Activated CD4-positive, alpha-beta T cell treated with anti-CD3 and anti-CD28 coated beads, Interleukin-2, Interleukin-6, amounts not matched to agents 100 ng/mL and 50 ng/mL, durations not matched to agents 16 hours and 8 hours (primary cell): ENCODE measurements at regions not wholly inside any gene's neighbourhood (a gene's known extent, or its start where the extent isn't known, plus 50 kb on each side); places are given as distances from the start of the nearest gene placed in this dataset.

ENCODE experiments used
- DNase-seq: peaks from one replicate; pipeline ENCODE4 v3.0.0-alpha.2; 2020

- no peak for DNase-seq
Measured at GRCh38 chr5:96340357-96340756, 92.7 kb downstream of the PCSK1 start.

DNA sequence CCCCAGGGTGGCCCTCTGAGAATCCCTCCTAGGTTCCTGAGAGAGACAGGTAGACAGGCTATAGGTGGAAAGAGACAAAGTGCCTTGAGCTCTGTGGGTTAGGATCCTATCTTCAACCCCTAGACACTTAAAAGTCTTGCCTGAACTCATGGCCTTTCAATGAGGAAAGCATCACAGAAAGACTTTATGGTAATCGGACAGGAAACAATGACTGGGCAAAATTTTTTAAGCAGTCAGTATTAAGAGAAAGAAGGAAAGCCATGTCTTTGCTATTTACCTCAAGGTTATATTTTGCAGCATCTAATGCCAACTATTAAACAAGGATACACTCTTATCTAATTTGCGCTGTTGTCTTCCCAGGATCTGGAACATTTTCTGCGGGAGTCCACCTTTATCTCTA is 93.2 kb downstream of the PCSK1 start:
- DNase-seq, result no peak

- DNase-seq, result no peak
Measured at GRCh38 chr5:96338624-96339415, 94.2 kb downstream of the PCSK1 start.

DNA sequence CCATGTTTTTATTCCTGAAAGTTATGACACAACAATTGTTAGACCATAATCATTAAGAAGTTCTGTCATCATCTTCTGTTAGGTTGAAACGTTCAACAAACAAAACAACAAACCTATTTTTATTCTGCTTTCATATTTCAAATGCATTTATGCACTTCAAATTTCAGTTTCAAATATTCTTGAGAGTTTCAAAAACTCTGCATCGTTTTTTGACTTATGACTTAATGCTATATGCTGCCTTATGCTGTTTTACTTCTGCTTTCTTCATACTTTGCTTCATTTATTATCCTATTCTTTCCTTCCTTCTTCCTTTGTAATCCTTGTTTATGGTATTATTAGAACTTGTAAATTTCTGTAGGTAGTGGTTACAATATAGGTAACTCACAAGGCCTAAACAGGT is 95.0 kb downstream of the PCSK1 start:
- DNase-seq, result no peak

DNA sequence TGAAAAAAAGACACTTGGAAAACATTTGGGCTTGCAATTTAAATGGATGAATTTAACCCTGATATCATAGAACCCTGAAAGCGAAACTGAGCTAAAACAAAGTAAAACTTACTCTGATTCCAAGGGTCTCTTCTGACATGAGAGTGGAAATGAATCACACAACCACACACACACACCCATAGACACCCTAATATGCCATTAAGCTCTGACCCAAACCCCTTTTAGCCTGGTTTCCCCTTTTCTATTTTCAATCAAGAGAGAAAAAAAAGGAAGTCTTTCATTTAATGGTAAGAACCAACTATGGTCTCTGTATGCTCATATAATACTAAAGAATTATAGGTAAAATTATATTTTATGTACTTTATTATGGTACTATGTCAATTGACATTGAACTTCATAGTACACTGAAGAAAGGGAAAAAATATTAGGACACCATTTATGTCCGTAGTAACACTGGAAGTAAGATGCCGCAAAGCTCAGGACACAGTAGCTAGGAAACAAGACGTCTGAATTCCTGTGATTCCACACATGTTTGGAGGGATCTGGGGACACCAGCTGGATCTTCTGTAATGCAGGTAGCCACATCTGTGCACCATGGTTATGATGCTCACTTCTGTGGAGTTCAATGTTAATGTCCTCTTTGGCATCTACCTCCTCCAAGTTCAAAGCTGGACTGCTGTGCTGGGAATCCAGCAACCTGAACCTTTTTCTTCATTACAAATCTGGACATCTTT is 95.8 kb downstream of the PCSK1 start:
- DNase-seq, result peak; percentile 34

GRCh38 chr5:96336351-96336985 is 96.6 kb downstream of the PCSK1 start:
- DNase-seq, result peak; percentile 88

DNA sequence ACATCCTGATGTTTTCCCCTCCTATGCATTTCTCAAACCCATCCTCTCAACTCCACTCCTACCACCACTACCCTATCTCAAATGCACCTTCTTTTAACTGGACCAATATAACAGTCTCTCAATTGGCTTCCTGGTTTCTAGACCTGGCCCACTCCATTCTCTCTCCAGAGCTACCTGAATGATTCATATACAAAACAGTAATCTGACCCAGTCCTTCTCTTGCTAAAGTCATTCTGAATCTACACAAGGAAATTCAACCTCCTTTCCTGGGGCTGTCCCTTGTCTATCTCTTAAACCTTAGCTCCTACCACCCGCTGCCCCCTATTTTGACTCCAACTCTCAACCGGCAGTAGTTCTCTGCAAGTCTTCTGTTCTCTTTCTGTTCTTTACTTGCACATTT is 97.2 kb downstream of the PCSK1 start:
- peak; percentile 58 for DNase-seq

DNA sequence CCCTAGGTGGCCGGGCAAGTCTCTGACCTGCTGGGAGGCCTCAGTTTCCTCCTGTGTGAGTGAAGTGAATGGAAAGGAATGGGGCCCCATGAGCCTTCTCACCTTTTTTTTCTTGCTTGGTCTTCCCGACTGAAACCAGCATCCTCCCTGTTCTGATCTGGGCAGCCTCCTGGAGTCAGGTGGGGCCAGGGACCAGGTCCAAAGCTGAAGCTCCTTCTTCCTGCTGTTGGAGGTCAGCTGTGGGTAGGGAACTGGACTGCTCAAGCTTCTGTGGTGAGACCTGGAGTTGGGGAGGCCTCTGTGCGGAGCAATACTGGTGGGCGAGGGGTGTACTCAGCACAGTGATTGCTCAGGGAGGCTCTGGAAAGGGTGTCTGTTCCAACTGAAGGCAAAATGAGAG is 99.7 kb downstream of the PCSK1 start:
- no peak for DNase-seq

- no peak for DNase-seq
Measured at GRCh38 chr5:96332535-96333366, 100.3 kb downstream of the PCSK1 start.

- DNase-seq, result no peak
Measured at GRCh38 chr5:96331681-96332361, 101.2 kb downstream of the PCSK1 start.

GRCh38 chr5:96331210-96331609 is 101.8 kb downstream of the PCSK1 start:
- no peak for DNase-seq

DNA sequence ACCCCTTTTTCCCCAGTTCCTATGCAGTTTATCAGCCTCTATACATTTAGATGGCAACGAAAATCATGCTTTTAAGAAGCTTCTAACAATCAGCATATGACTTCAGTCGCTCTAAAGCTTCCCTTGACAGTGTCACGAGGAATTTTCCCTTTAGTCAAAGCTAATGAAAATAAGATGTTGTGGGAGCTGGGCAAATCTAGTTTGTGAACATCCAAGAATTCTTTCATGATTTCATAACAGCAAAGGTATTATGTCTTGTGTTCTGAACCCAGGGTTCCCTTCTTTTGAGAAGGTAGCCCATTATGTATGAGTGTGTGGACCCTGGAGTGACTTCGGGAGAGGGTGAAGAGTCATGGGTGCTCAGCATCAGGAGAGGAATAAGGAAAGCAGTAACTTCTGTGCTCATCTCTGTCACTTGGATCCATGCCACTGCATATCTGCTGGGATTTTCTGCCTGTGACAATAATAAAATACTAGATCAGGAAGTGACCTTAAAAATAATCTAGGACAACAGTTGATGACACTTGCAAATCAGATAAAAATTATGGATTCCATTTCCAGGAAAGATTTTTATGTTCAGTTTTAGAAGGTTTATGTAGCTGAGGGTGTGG is 102.4 kb downstream of the PCSK1 start:
- no peak for DNase-seq

DNA sequence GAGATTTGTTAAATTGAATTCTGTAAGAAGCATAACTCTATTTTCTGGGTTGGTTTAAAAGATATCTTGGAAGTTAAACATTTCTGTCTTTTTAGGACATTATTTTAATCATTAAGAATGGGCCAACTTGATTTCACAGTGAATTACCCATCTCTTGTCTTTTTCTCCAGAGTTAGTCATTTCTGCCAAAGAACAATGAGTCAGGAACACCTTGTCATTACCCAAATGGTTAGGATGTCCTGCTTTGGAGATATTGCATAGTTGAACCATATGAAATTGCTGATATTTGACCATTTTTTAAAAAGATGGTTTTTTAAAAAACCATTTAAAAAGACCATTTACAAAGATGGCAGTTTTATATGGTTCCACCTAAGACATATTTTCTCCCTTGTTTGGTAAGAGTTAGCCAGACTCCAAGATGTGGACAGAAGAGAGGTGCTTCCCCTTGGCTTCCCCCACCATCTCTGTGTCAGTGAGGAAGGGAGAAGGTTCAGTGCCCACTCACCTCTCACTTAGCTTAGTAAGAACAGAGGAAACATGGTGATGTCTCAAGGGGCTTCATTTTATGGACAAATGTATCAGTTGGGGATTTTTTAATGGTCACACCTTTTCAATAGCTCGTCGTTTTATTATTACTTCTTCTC is 103.0 kb downstream of the PCSK1 start:
- peak; percentile 49 for DNase-seq

DNA sequence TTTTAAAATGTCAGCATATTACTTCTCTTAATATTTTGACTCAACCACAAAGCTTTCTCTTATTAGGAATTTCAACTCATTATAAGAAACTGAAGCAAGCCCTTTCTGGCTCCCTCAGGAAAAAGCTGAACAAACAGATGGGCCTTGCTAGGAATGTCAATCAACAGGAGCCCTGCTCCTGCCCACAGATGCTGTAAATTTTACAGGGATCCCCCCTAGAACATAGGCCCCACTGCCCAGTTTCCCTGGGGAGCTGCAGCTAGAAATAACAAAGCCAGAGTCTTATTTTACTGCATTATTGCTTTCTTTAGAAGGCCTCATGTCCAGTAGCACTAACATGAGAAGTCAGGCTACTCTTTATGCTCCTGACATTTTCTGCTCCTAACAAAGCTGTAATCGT is 103.8 kb downstream of the PCSK1 start:
- no peak for DNase-seq

- no peak for DNase-seq
Measured at GRCh38 chr5:96327722-96328121, 105.3 kb downstream of the PCSK1 start.

DNA sequence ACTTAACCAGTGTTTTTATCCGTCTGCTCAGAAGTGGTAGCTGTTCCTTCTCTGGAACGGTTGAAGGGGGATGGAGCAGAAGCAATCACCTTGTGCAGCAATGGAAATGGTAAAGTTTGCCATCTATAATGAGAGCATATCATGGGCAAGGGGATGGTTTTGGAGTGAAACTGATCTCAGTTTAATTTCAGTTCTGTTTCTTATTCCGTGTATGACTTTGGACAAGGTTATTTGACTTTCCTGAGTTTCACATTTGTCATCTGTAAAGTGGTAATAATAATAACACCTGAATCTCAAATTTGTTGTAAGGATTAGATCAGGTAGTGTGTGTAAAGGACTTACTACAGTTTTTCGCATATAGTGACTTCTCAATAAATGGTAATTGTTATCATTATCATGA is 106.1 kb downstream of the PCSK1 start:
- DNase-seq, result no peak

GRCh38 chr5:96324708-96325107 is 108.3 kb downstream of the PCSK1 start:
- DNase-seq, result no peak

GRCh38 chr5:96322865-96323264 is 110.2 kb downstream of the PCSK1 start:
- no peak for DNase-seq

DNA sequence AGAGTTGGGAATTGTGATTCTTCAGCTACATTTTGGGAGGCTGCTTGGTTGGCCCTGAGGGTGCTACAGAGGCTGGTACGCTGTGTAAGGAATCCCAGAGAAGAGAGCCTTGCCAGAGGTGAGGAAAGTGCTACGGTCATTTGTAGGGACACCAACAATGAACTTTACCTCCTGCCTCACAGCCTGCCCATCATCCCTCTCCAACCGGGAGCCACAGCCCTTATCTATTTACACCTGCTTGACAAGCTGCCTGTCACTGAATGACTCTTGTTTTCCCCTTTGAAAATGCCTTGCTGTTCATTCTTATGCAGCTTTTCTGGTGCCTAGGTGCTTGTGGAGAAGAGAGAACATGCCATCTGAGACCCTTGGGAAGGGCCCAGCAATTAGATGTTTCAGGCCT is 110.8 kb downstream of the PCSK1 start:
- DNase-seq, result no peak

DNA sequence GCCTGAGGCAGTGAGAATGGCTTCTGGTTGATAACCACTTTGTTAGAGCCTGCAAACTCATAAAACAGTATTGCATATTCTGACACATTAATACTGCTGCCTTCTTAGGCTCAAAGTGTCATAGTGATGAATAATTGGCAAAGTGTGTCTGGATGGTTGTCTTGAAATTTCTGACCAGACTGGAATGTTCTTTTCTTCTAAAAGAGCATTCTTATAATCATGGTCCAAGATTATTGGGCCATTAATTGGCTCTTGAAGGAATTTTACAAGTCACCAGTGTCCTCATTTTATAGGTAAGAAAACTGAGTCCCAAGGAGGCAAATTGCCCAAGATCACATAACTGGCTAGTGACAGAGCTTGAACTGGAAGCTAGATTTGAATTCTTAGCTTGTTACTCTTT is 111.7 kb downstream of the PCSK1 start:
- no peak for DNase-seq

GRCh38 chr5:96320797-96321196 is 112.3 kb downstream of the PCSK1 start:
- no peak for DNase-seq
